Astrocyte of the hippocampus (primary cell): ENCODE measurements at regions not wholly inside any gene's neighbourhood (a gene's known extent, or its start where the extent isn't known, plus 50 kb on each side); places are given as distances from the start of the nearest gene placed in this dataset.

Experiments used
- DNase-seq: peaks from one replicate; pipeline ENCODE4 v3.0.0; 2011; ENCODE audit warnings: low read depth, low spot score

GRCh38 chr17:79422236-79422635 is 188.6 kb downstream of the RBFOX3 start:
- no peak for DNase-seq

GRCh38 chr17:79420318-79421243 is 190.3 kb downstream of the RBFOX3 start:
- peak; percentile 12 for DNase-seq

GRCh38 chr17:79417476-79417988 is 193.3 kb downstream of the RBFOX3 start:
- DNase-seq = no peak

GRCh38 chr17:79415909-79416308 is 194.9 kb downstream of the RBFOX3 start:
- DNase-seq = no peak

GRCh38 chr17:79415365-79415764 is 195.5 kb downstream of the RBFOX3 start:
- no peak for DNase-seq

GRCh38 chr17:79414793-79415211 is 196.0 kb downstream of the RBFOX3 start:
- no peak for DNase-seq

- no peak for DNase-seq
These were observed 196.6 kb downstream of the RBFOX3 start for GRCh38 chr17:79414063-79414792.

- no peak for DNase-seq
These were observed 197.2 kb downstream of the RBFOX3 start for GRCh38 chr17:79413611-79414010.

- no peak for DNase-seq
These were observed 197.9 kb downstream of the RBFOX3 start for GRCh38 chr17:79412886-79413390.

- DNase-seq = no peak
These were observed 198.7 kb downstream of the RBFOX3 start for GRCh38 chr17:79412110-79412509.

GRCh38 chr17:79411419-79411818 is 199.4 kb downstream of the RBFOX3 start:
- DNase-seq = no peak

GRCh38 chr17:79410681-79411080 is 200.2 kb downstream of the RBFOX3 start:
- DNase-seq = no peak

GRCh38 chr17:79408251-79408650 is 202.6 kb downstream of the RBFOX3 start:
- no peak for DNase-seq

GRCh38 chr17:79407385-79407784 is 203.5 kb downstream of the RBFOX3 start:
- no peak for DNase-seq

GRCh38 chr17:79406316-79406715 is 204.5 kb downstream of the RBFOX3 start:
- DNase-seq = no peak

- no peak for DNase-seq
These were observed 205.0 kb downstream of the RBFOX3 start for GRCh38 chr17:79405823-79406222.

GRCh38 chr17:79404136-79404911 is 206.5 kb downstream of the RBFOX3 start:
- no peak for DNase-seq

- DNase-seq = no peak
These were observed 208.9 kb downstream of the RBFOX3 start for GRCh38 chr17:79401704-79402674.

GRCh38 chr17:79400989-79401703 is 209.7 kb downstream of the RBFOX3 start:
- DNase-seq = peak; percentile 79
